Uterus (tissue), 2 donors: ENCODE measurements at regions not wholly inside any gene's neighbourhood (a gene's known extent, or its start where the extent isn't known, plus 50 kb on each side); places are given as distances from the start of the nearest gene placed in this dataset.

ENCODE experiments used
- CTCF ChIP-seq, 4 experiments: fragments of 200-600 bp in 2 of 4; fragments of 450-650 bp in 2 of 4; sonication (generic) in 2 of 4; IDR thresholded peaks; one replicate each; pipeline ENCODE4 v1.5.1; 2016 to 2019; ENCODE audit warnings: antibody characterized with exemption in 4 of 4, mild to moderate bottlenecking in 2 of 4, moderate library complexity in 1 of 4
- POLR2A ChIP-seq, 2 donors: fragments of 450-650 bp; IDR thresholded peaks; one replicate each; pipeline ENCODE4 v1.6.1; 2016; ENCODE audit warnings: antibody characterized with exemption in 2 of 2, mild to moderate bottlenecking in 1 of 2, moderate library complexity in 1 of 2

GRCh38 chr7:52682993-52683392, 352.4 kb upstream of the POM121L12 start:
- TF ChIP-seq CTCF (IDR thresholded peaks at IDR 0.05) (no peak), POLR2A (IDR thresholded peaks at IDR 0.05) (no peak)
